Thoracic aorta (tissue), 2 donors: ENCODE measurements at regions not wholly inside any gene's neighbourhood (a gene's known extent, or its start where the extent isn't known, plus 50 kb on each side); places are given as distances from the start of the nearest gene placed in this dataset.

ENCODE experiments used
- ATAC-seq: fragments of 150-250 bp; one replicate; pipeline ENCODE4 v1.8.0; 2017; ENCODE audit warnings: low read depth; ENCODE audit not compliant: insufficient number of reproducible peaks, low FRiP score
- DNase-seq: peaks from one replicate; pipeline ENCODE4 v3.0.0-alpha.2; 2020; ENCODE audit warnings: low spot score
- H3K27ac ChIP-seq, 2 donors: fragments of 200-600 bp; sonication (generic); 1 replicate in 1 of 2; 2 replicates in 1 of 2; pipeline ENCODE4 v1.5.1; 2016; ENCODE audit warnings: mild to moderate bottlenecking in 2 of 2, moderate library complexity in 2 of 2
- H3K27me3 ChIP-seq: fragments of 200-600 bp; sonication (generic); replicated peaks from 2 replicates; pipeline ENCODE4 v1.6.0; 2016; ENCODE audit warnings: mild to moderate bottlenecking; ENCODE audit not compliant: insufficient read depth
- H3K36me3 ChIP-seq: fragments of 200-600 bp; sonication (generic); one replicate; pipeline ENCODE4 v1.5.1; 2016
- H3K4me1 ChIP-seq, 2 donors: fragments of 200-600 bp; sonication (generic); 1 replicate in 1 of 2; 2 replicates in 1 of 2; pipeline versions ENCODE4 v1.5.1 to v1.6.0; 2016; ENCODE audit warnings: low read depth in 2 of 2, mild to moderate bottlenecking in 1 of 2; ENCODE audit not compliant: control insufficient read depth in 1 of 2
- H3K4me3 ChIP-seq: fragments of 200-600 bp; sonication (generic); 2 replicates; pipeline ENCODE4 v1.5.1; 2016; ENCODE audit warnings: mild to moderate bottlenecking
- H3K9me3 ChIP-seq: fragments of 200-600 bp; sonication (generic); 2 replicates; pipeline ENCODE4 v1.5.1; 2016
- CTCF ChIP-seq: fragments of 200-600 bp; sonication (generic); IDR thresholded peaks from one replicate; pipeline ENCODE4 v1.5.1; 2019; ENCODE audit warnings: antibody characterized with exemption

- Histone ChIP-seq H3K4me3 (no peak overlapping the region), H3K27ac (no peak overlapping the region), H3K4me1 (peaks cover 3 to 18% of the 10 kb centered on the region in 2 donors), H3K9me3 (no peaks in the 10 kb centered on the region), H3K36me3 (no peaks in the 10 kb centered on the region), H3K27me3 (no peaks in the 10 kb centered on the region)
- ATAC-seq (no peak), DNase-seq (no peak)
- no peak for TF ChIP-seq CTCF
Measured at GRCh38 chr5:102596951-102597350, 98.2 kb upstream of the SLCO6A1 start.

GRCh38 chr5:102599289-102599688 lies 100.5 kb upstream of the SLCO6A1 start:
- no peak for DNase-seq
- H3K27me3 ChIP-seq = no peaks in the 10 kb centered on the region
- ATAC-seq = no peak
- TF ChIP-seq CTCF = no peak
- H3K36me3 ChIP-seq = no peaks in the 10 kb centered on the region
- no peak overlapping the region for H3K27ac ChIP-seq
- H3K9me3 ChIP-seq = no peaks in the 10 kb centered on the region
- H3K4me3 ChIP-seq = no peak overlapping the region
- peaks cover 3 to 20% of the 10 kb centered on the region in 2 donors for H3K4me1 ChIP-seq

- Histone ChIP-seq H3K4me1 (peaks cover 3 to 20% of the 10 kb centered on the region in 2 donors), H3K9me3 (no peaks in the 10 kb centered on the region), H3K4me3 (no peak overlapping the region), H3K27ac (no peak overlapping the region), H3K27me3 (no peaks in the 10 kb centered on the region), H3K36me3 (no peaks in the 10 kb centered on the region)
- TF ChIP-seq CTCF = no peak
- ATAC-seq (no peak), DNase-seq (no peak)
Measured at GRCh38 chr5:102600964-102601363, 102.2 kb upstream of the SLCO6A1 start.

GRCh38 chr5:102603670-102604069 lies 104.9 kb upstream of the SLCO6A1 start:
- Histone ChIP-seq H3K4me3 (no peak overlapping the region), H3K4me1 (peaks cover 3 to 20% of the 10 kb centered on the region in 2 donors), H3K36me3 (no peaks in the 10 kb centered on the region), H3K27ac (no peak overlapping the region), H3K27me3 (no peaks in the 10 kb centered on the region), H3K9me3 (no peaks in the 10 kb centered on the region)
- no peak for TF ChIP-seq CTCF
- ATAC-seq = no peak
- no peak for DNase-seq

- Histone ChIP-seq H3K4me3 (no peak overlapping the region), H3K27ac (no peak overlapping the region), H3K9me3 (no peaks in the 10 kb centered on the region), H3K27me3 (no peaks in the 10 kb centered on the region), H3K4me1 (no peaks in the 10 kb centered on the region), H3K36me3 (no peaks in the 10 kb centered on the region)
- DNase-seq (no peak), ATAC-seq (no peak)
- TF ChIP-seq CTCF = no peak
Measured at GRCh38 chr5:102608414-102608813, 109.6 kb upstream of the SLCO6A1 start.
